IPS DF 4.7 (cell line): ENCODE measurements at regions not wholly inside any gene's neighbourhood (a gene's known extent, or its start where the extent isn't known, plus 50 kb on each side); places are given as distances from the start of the nearest gene placed in this dataset.

Source experiments
- DNase-seq: peaks from one replicate; pipeline ENCODE4 v3.0.0-alpha.2; 2013; ENCODE audit warnings: low spot score; ENCODE audit errors: extremely low read depth

- no peak for DNase-seq
These were observed 143.8 kb upstream of the RARB start for GRCh38 chr3:25284249-25284648.

GRCh38 chr3:25287291-25287884 is 140.7 kb upstream of the RARB start:
- DNase-seq = no peak

GRCh38 chr3:25288413-25288812 is 139.7 kb upstream of the RARB start:
- DNase-seq = no peak

- DNase-seq = no peak
These were observed 138.9 kb upstream of the RARB start for GRCh38 chr3:25289156-25289555.

GRCh38 chr3:25289663-25290062 is 138.4 kb upstream of the RARB start:
- no peak for DNase-seq

GRCh38 chr3:25291481-25291905 is 136.6 kb upstream of the RARB start:
- no peak for DNase-seq

- DNase-seq = no peak
These were observed 136.0 kb upstream of the RARB start for GRCh38 chr3:25292036-25292435.

GRCh38 chr3:25292595-25292994 is 135.5 kb upstream of the RARB start:
- no peak for DNase-seq

GRCh38 chr3:25293736-25294135 is 134.3 kb upstream of the RARB start:
- no peak for DNase-seq

GRCh38 chr3:25294169-25294805 is 133.8 kb upstream of the RARB start:
- no peak for DNase-seq

GRCh38 chr3:25297667-25298585 is 130.1 kb upstream of the RARB start:
- DNase-seq = no peak

GRCh38 chr3:25300141-25300540 is 127.9 kb upstream of the RARB start:
- DNase-seq = no peak

- DNase-seq = no peak
These were observed 123.1 kb upstream of the RARB start for GRCh38 chr3:25304916-25305315.

- no peak for DNase-seq
These were observed 122.0 kb upstream of the RARB start for GRCh38 chr3:25306066-25306465.

- no peak for DNase-seq
These were observed 121.4 kb upstream of the RARB start for GRCh38 chr3:25306705-25307104.

- DNase-seq = no peak
These were observed 114.8 kb upstream of the RARB start for GRCh38 chr3:25313286-25313685.

GRCh38 chr3:25324954-25325655 is 103.0 kb upstream of the RARB start:
- no peak for DNase-seq

- DNase-seq = no peak
These were observed 92.7 kb upstream of the RARB start for GRCh38 chr3:25335356-25335755.

GRCh38 chr3:25338158-25338725 is 89.8 kb upstream of the RARB start:
- no peak for DNase-seq

GRCh38 chr3:25339225-25339624 is 88.8 kb upstream of the RARB start:
- no peak for DNase-seq

- no peak for DNase-seq
These were observed 83.4 kb upstream of the RARB start for GRCh38 chr3:25344670-25345069.
